A549 (cell line): ENCODE measurements at regions not wholly inside any gene's neighbourhood (a gene's known extent, or its start where the extent isn't known, plus 50 kb on each side); places are given as distances from the start of the nearest gene placed in this dataset.

ENCODE experiments used
- ATAC-seq, 2 experiments: fragments of 200-7000 bp in 1 of 2; fragments of >200 bp in 1 of 2; cut with Nextera tagmentation in 1 of 2; cut with Tn5 transposase in 1 of 2; 3 replicates each; pipeline versions ENCODE4 v1.8.0 to v1.9.1; 2018 to 2020; ENCODE audit warnings: mild to moderate bottlenecking in 1 of 2, moderate library complexity in 1 of 2
- CTCF ChIA-PET: fragments of 300-600 bp; sonication (Branson Sonifier 250); formaldehyde crosslinking; extraction: SDS; loops from one replicate; lab custom pipeline; 2021; ENCODE audit warnings: antibody characterized with exemption, inconsistent platforms; lab: Yijun Ruan, JAX
- POLR2A ChIA-PET: fragments of 350-600 bp; formaldehyde crosslinking; extraction: SDS; loops from one replicate; lab custom pipeline; 2021; ENCODE audit warnings: antibody characterized with exemption, inconsistent platforms; lab: Yijun Ruan, JAX
- DNase-seq, 2 experiments: peaks; one replicate each; pipeline versions ENCODE4 v3.0.0 to v3.0.0-alpha.2; 2011 to 2016; ENCODE audit warnings: low read depth in 1 of 2, low spot score in 1 of 2
- FAIRE-seq: peaks from 2 replicates; lab custom pipeline; 2011; peaks lifted over from hg19 to GRCh38; lab: Jason Lieb, UNC
- H3K27ac ChIP-seq, 2 experiments: fragments of >200 bp; sonication (Bioruptor Twin); formaldehyde crosslinking; 3 replicates each; pipeline ENCODE4 v1.5.1; 2016 to 2017
- H3K4me1 ChIP-seq: fragments of >200 bp; sonication (Bioruptor Twin); formaldehyde crosslinking; 3 replicates; pipeline ENCODE4 v1.6.1; 2016
- H3K4me2 ChIP-seq: fragments of >200 bp; sonication (Bioruptor Twin); formaldehyde crosslinking; 3 replicates; pipeline ENCODE4 v1.6.1; 2016
- H3K4me3 ChIP-seq: fragments of >200 bp; sonication (Bioruptor Twin); formaldehyde crosslinking; 3 replicates; pipeline ENCODE4 v1.5.1; 2016
- H3K9me3 ChIP-seq: fragments of >200 bp; sonication (Bioruptor Twin); formaldehyde crosslinking; 3 replicates; pipeline ENCODE4 v1.6.1; 2016
- ATOH8 ChIP-seq: fragments of 250-450 bp; sonication (Bioruptor Pico); IDR thresholded peaks from 2 replicates; pipeline ENCODE4 v1.5.0; 2020; ENCODE audit warnings: low read depth, mild to moderate bottlenecking, moderate library complexity
- BCL3 ChIP-seq: fragments of >200 bp; sonication (Bioruptor Twin); formaldehyde crosslinking; IDR thresholded peaks from 3 replicates; pipeline ENCODE4 v1.6.1; 2016
- CBX2 ChIP-seq: fragments of 200-600 bp; sonication (generic); IDR thresholded peaks from 2 replicates; pipeline ENCODE4 v1.6.1; 2016; ENCODE audit warnings: low read depth, mild to moderate bottlenecking, borderline replicate concordance
- CEBPB ChIP-seq, 2 experiments: fragments of >200 bp in 1 of 2; sonication (Bioruptor Twin) in 1 of 2; formaldehyde crosslinking in 1 of 2; IDR thresholded peaks; 2 replicates each; pipeline ENCODE4 v1.6.1; 2012 to 2016
- CHD4 ChIP-seq: fragments of 200-600 bp; sonication (generic); IDR thresholded peaks from 2 replicates; pipeline ENCODE4 v1.6.1; 2016; ENCODE audit warnings: antibody characterized with exemption, mild to moderate bottlenecking, borderline replicate concordance
- EHF ChIP-seq: fragments of 250-450 bp; sonication (Bioruptor Pico); IDR thresholded peaks from 2 replicates; pipeline ENCODE4 v1.5.0; 2020; ENCODE audit warnings: mild to moderate bottlenecking
- EP300 ChIP-seq, 2 experiments: fragments of >200 bp; sonication (Bioruptor Twin); formaldehyde crosslinking; IDR thresholded peaks; 2 replicates in 1 of 2; 3 replicates in 1 of 2; pipeline ENCODE4 v1.6.1; 2016 to 2017
- ESRRA ChIP-seq: fragments of 150-350 bp; IDR thresholded peaks from 2 replicates; pipeline ENCODE4 v1.6.1; 2014; ENCODE audit warnings: mild to moderate bottlenecking, low read length, borderline replicate concordance
- FOSB ChIP-seq: fragments of 250-450 bp; sonication (Bioruptor Pico); IDR thresholded peaks from 2 replicates; pipeline ENCODE4 v1.5.0; 2020; ENCODE audit warnings: mild to moderate bottlenecking, moderate library complexity
- FOSL2 ChIP-seq, 2 experiments: fragments of 450-650 bp in 1 of 2; fragments of >200 bp in 1 of 2; sonication (Bioruptor Twin) in 1 of 2; formaldehyde crosslinking; IDR thresholded peaks; 2 replicates each; pipeline versions ENCODE4 v1.5.0 to v1.6.1; 2016 to 2020; ENCODE audit warnings: mild to moderate bottlenecking in 1 of 2, moderate library complexity in 1 of 2
- GATA3 ChIP-seq: IDR thresholded peaks from 2 replicates; pipeline ENCODE4 v1.6.1; 2012; ENCODE audit warnings: borderline replicate concordance
- HEYL ChIP-seq: fragments of 250-450 bp; sonication (Bioruptor Pico); IDR thresholded peaks from 2 replicates; pipeline ENCODE4 v1.8.0; 2021; ENCODE audit warnings: mild to moderate bottlenecking, moderate library complexity
- HOXB5 ChIP-seq: fragments of 250-450 bp; sonication (Bioruptor Pico); IDR thresholded peaks from 2 replicates; pipeline ENCODE4 v1.5.0; 2020; ENCODE audit warnings: mild to moderate bottlenecking, moderate library complexity
- JUNB ChIP-seq: fragments of >200 bp; sonication (Bioruptor Twin); formaldehyde crosslinking; IDR thresholded peaks from 2 replicates; pipeline ENCODE4 v1.6.1; 2016
- KDM1A ChIP-seq: fragments of 200-600 bp; sonication (generic); IDR thresholded peaks from 2 replicates; pipeline ENCODE4 v1.6.1; 2016; ENCODE audit warnings: low read depth, mild to moderate bottlenecking
- MAFK ChIP-seq: fragments of 450-650 bp; IDR thresholded peaks from 2 replicates; pipeline ENCODE4 v1.6.1; 2014; ENCODE audit not compliant: partially characterized antibody
- NPAS2 ChIP-seq: fragments of 250-450 bp; sonication (Bioruptor Pico); IDR thresholded peaks from 2 replicates; pipeline ENCODE4 v1.8.0; 2022; ENCODE audit warnings: mild to moderate bottlenecking, moderate library complexity, borderline replicate concordance
- NR3C1 ChIP-seq: fragments of >200 bp; sonication (Bioruptor Twin); formaldehyde crosslinking; IDR thresholded peaks from 3 replicates; pipeline ENCODE4 v1.6.1; 2017
- RCOR1 ChIP-seq: fragments of 150-350 bp; IDR thresholded peaks from 2 replicates; pipeline ENCODE4 v1.6.1; 2014; ENCODE audit warnings: antibody characterized with exemption, low read length, low read depth
- RFX5 ChIP-seq: fragments of 450-650 bp; IDR thresholded peaks from 2 replicates; pipeline ENCODE4 v1.7.1; 2014; ENCODE audit warnings: antibody characterized with exemption, mild to moderate bottlenecking, moderate library complexity
- SREBF2 ChIP-seq: fragments of 450-650 bp; IDR thresholded peaks from 2 replicates; pipeline ENCODE4 v1.6.1; 2014; ENCODE audit warnings: mild to moderate bottlenecking, moderate library complexity
- ZC3H11A ChIP-seq: fragments of 450-650 bp; IDR thresholded peaks from 2 replicates; pipeline ENCODE4 v1.6.1; 2014; ENCODE audit warnings: antibody characterized with exemption, mild to moderate bottlenecking
- WGBS: methylation state at CpG from one replicate; pipeline ENCODE4 v1.1.6; 2017; ENCODE audit errors: missing lambda C conversion rate; 5-methylcytosine and 5-hydroxymethylcytosine counted together

- no peak overlapping the region for H3K4me3 ChIP-seq
- H3K27ac ChIP-seq = no peak overlapping the region
- DNase-seq (no peak), FAIRE-seq (no peak), ATAC-seq (no peak)
- WGBS = 0% methylated on average over 2 of the region's 2 CpGs
- H3K4me1 ChIP-seq = no peaks in the 10 kb centered on the region
- ChIA-PET POLR2A (no interaction called here), CTCF (interaction anchor here (1.4 kb wide), 1 partner anchor 23 kb away, joined by 3 read pairs; no protein-coding TSS in a partner anchor)
- TF ChIP-seq BCL3 = no peak
- no peak for TF ChIP-seq CHD4
- no peak for TF ChIP-seq ESRRA
- H3K9me3 ChIP-seq = no peaks in the 10 kb centered on the region
- H3K4me2 ChIP-seq = no peak overlapping the region
Measured at GRCh38 chr1:199220031-199220430, 581.2 kb downstream of the PTPRC start.

- no peaks in the 10 kb centered on the region for H3K4me1 ChIP-seq
- ATAC-seq (no peak), DNase-seq (no peak), FAIRE-seq (no peak)
- ChIA-PET POLR2A (no interaction called here), CTCF (interaction anchor here (0.6 to 1.3 kb wide), 2 partner anchors 36 to 1289 kb away, joined by 3 to 5 read pairs; no protein-coding TSS in a partner anchor)
- no peak for TF ChIP-seq NPAS2 (CRISPR knock-in tag)
- TF ChIP-seq FOSB (CRISPR knock-in tag) = no peak
- TF ChIP-seq ATOH8 (CRISPR knock-in tag) = no peak
- H3K9me3 ChIP-seq = no peaks in the 10 kb centered on the region
- 37% methylated on average over 4 of the region's 4 CpGs for WGBS
- no peak overlapping the region for H3K27ac ChIP-seq
- no peak overlapping the region for H3K4me2 ChIP-seq
- no peak overlapping the region for H3K4me3 ChIP-seq
Measured at GRCh38 chr1:199221371-199222150, 582.7 kb downstream of the PTPRC start.

GRCh38 chr1:199223936-199224335 lies 585.1 kb downstream of the PTPRC start:
- no peak for FAIRE-seq
- DNase-seq = no peak
- Histone ChIP-seq H3K4me2 (no peak overlapping the region), H3K4me3 (no peak overlapping the region), H3K9me3 (no peaks in the 10 kb centered on the region), H3K4me1 (no peaks in the 10 kb centered on the region), H3K27ac (no peak overlapping the region)
- POLR2A ChIA-PET = no interaction called here
- TF ChIP-seq ESRRA (no peak), HEYL (CRISPR knock-in tag) (no peak), FOSL2 (IDR thresholded peaks at IDR 0.05) (no peak), FOSL2 (CRISPR knock-in tag; IDR thresholded peaks at IDR 0.05) (no peak), RCOR1 (no peak), HOXB5 (CRISPR knock-in tag) (no peak), NPAS2 (CRISPR knock-in tag) (no peak), SREBF2 (no peak), CHD4 (no peak), CBX2 (no peak), EHF (CRISPR knock-in tag) (no peak), CEBPB (IDR thresholded peaks at IDR 0.05) (no peak), RFX5 (no peak), NR3C1 (no peak), GATA3 (no peak), EP300 (IDR thresholded peaks at IDR 0.05) (no peak)
- CTCF ChIA-PET = interaction anchor here (0.6 kb wide), 1 partner anchor 156 kb away, joined by 3 read pairs; no protein-coding TSS in a partner anchor
- no peak for ATAC-seq
- 15% methylated on average over 3 of the region's 3 CpGs for WGBS

- ATAC-seq (no peak), FAIRE-seq (no peak), DNase-seq (no peak)
- Histone ChIP-seq H3K4me2 (no peak overlapping the region), H3K27ac (no peak overlapping the region), H3K4me1 (no peaks in the 10 kb centered on the region), H3K4me3 (no peak overlapping the region), H3K9me3 (no peaks in the 10 kb centered on the region)
- TF ChIP-seq SREBF2 (no peak), ZC3H11A (no peak), JUNB (no peak), MAFK (no peak), KDM1A (no peak), RFX5 (no peak)
- ChIA-PET CTCF (no interaction called here), POLR2A (no interaction called here)
- WGBS = 2% methylated on average over 2 of the region's 2 CpGs
Measured at GRCh38 chr1:199226163-199226562, 587.3 kb downstream of the PTPRC start.
